K562 (cell line): ENCODE measurements at regions not wholly inside any gene's neighbourhood (a gene's known extent, or its start where the extent isn't known, plus 50 kb on each side); places are given as distances from the start of the nearest gene placed in this dataset.

Experiments
- ATAC-seq: fragments of 200-7000 bp; cut with Tn5 transposase; 3 replicates; pipeline ENCODE4 v1.9.1; 2020; ENCODE audit warnings: moderate library complexity
- BruUV-seq: library from RNA; stranded (reverse); fragments of 400-500 nt; replicated peaks from 2 replicates; lab custom pipeline; 2021; lab: Mats Ljungman, UMichigan
- CTCF ChIA-PET: fragments of 300-600 bp; formaldehyde crosslinking; extraction: SDS; loops from one replicate; lab custom pipeline; 2021; ENCODE audit warnings: low intra/inter-chr PET ratio; lab: Yijun Ruan, JAX
- POLR2A ChIA-PET: fragments of 300-600, 350-650 bp; sonication (Branson Sonifier 250); formaldehyde crosslinking; extraction: SDS; loops from one replicate; lab custom pipeline; 2021; ENCODE audit warnings: antibody characterized with exemption, inconsistent platforms; lab: Yijun Ruan, JAX
- DNase-seq, 4 experiments: peaks; one replicate each; pipeline versions ENCODE4 v3.0.0 to v3.0.0-alpha.2; 2011 to 2018; ENCODE audit warnings: low spot score in 3 of 4, mixed read lengths in 3 of 4; ENCODE audit errors: extremely low read depth in 1 of 4
- FAIRE-seq: peaks from 2 replicates; lab custom pipeline; 2011; peaks lifted over from hg19 to GRCh38; lab: Jason Lieb, UNC
- H2AFZ ChIP-seq: 2 replicates; pipeline ENCODE4 v1.6.0; 2011; ENCODE audit warnings: low read depth, low read length, control low read depth, inconsistent platforms
- H3K27ac ChIP-seq: fragments of 200-600 bp; 3 replicates; pipeline ENCODE4 v1.8.0; 2011; ENCODE audit warnings: low read depth, mild to moderate bottlenecking, control low read depth, inconsistent platforms, low read length, moderate library complexity, mixed read lengths; ENCODE audit errors: extremely low read depth
- H3K27me3 ChIP-seq, 2 experiments: fragments of 300-600 bp in 1 of 2; 2 replicates in 1 of 2; 3 replicates in 1 of 2; pipeline versions ENCODE4 v1.6.0 to v1.8.0; 2011; ENCODE audit warnings: inconsistent platforms in 2 of 2, low read length in 2 of 2, mild to moderate bottlenecking in 1 of 2, mixed read lengths in 1 of 2, moderate library complexity in 1 of 2; ENCODE audit not compliant: control insufficient read depth in 2 of 2, insufficient read depth in 2 of 2
- H3K36me3 ChIP-seq: fragments of 300-600 bp; 3 replicates; pipeline ENCODE4 v1.8.0; 2011; ENCODE audit warnings: mild to moderate bottlenecking, low read length, inconsistent platforms; ENCODE audit not compliant: control insufficient read depth, insufficient read depth
- H3K4me1 ChIP-seq, 2 experiments: fragments of 200-600 bp in 1 of 2; replicated peaks in 1 of 2; 2 replicates in 1 of 2; 3 replicates in 1 of 2; pipeline versions ENCODE4 v1.5.1 to v1.8.0; 2011; ENCODE audit warnings: inconsistent platforms in 2 of 2, low read length in 2 of 2, mild to moderate bottlenecking in 1 of 2, mixed read lengths in 1 of 2, moderate library complexity in 1 of 2; ENCODE audit not compliant: control insufficient read depth in 2 of 2, insufficient read depth in 2 of 2
- H3K4me2 ChIP-seq: 2 replicates; pipeline ENCODE4 v1.6.1; 2011; ENCODE audit warnings: low read length, control low read depth, inconsistent platforms, mixed read lengths; ENCODE audit not compliant: insufficient read depth
- H3K4me3 ChIP-seq: fragments of 200-600 bp; sonication (generic), shearing (Covaris generic); 2 replicates; pipeline ENCODE4 v1.5.1; 2016; ENCODE audit warnings: control low read depth, inconsistent platforms
- H3K79me2 ChIP-seq: fragments of 200-600 bp; 3 replicates; pipeline ENCODE4 v1.8.0; 2011; ENCODE audit warnings: low read length, inconsistent platforms; ENCODE audit not compliant: control insufficient read depth, insufficient read depth
- H3K9ac ChIP-seq, 2 experiments: 2 replicates each; pipeline versions ENCODE4 v1.6.0 to v1.6.1; 2011; ENCODE audit warnings: low read depth in 2 of 2, low read length in 2 of 2, control low read depth in 1 of 2, inconsistent platforms in 1 of 2, mild to moderate bottlenecking in 1 of 2, mixed read lengths in 1 of 2; ENCODE audit not compliant: insufficient read depth in 1 of 2
- H3K9me1 ChIP-seq: one replicate; pipeline ENCODE4 v1.6.0; 2011; ENCODE audit warnings: inconsistent platforms, mild to moderate bottlenecking, low read length, moderate library complexity; ENCODE audit not compliant: control insufficient read depth, insufficient read depth
- H3K9me3 ChIP-seq: replicated peaks from 2 replicates; pipeline ENCODE4 v1.5.1; 2011; ENCODE audit warnings: low read depth, low read length, inconsistent platforms; ENCODE audit not compliant: control insufficient read depth, insufficient read depth
- H4K20me1 ChIP-seq: replicated peaks from 2 replicates; pipeline ENCODE4 v1.6.1; 2011; ENCODE audit warnings: low read length, inconsistent platforms, mixed read lengths; ENCODE audit not compliant: control insufficient read depth, insufficient read depth
- CREM ChIP-seq: IDR thresholded peaks from 2 replicates; pipeline ENCODE4 v1.6.1; 2014; ENCODE audit warnings: antibody characterized with exemption, low read depth
- EZH2 ChIP-seq: IDR thresholded peaks from 2 replicates; pipeline ENCODE4 v1.6.1; 2012; ENCODE audit warnings: low read depth, mild to moderate bottlenecking, inconsistent platforms, low read length, borderline replicate concordance
- GATA2 ChIP-seq: sonication (generic); formaldehyde crosslinking; IDR thresholded peaks from 2 replicates; pipeline ENCODE4 v1.4.0; 2020; ENCODE audit warnings: mild to moderate bottlenecking, missing genetic modification reagents
- MTA3 ChIP-seq: fragments of 450-650 bp; formaldehyde crosslinking; IDR thresholded peaks from 2 replicates; pipeline ENCODE4 v1.6.1; 2017; ENCODE audit warnings: mild to moderate bottlenecking, borderline replicate concordance
- NBN ChIP-seq: fragments of 450-650 bp; IDR thresholded peaks from 2 replicates; pipeline ENCODE4 v1.6.1; 2016; ENCODE audit warnings: low read depth, mild to moderate bottlenecking
- NFIC ChIP-seq: fragments of 450-650 bp; IDR thresholded peaks from 2 replicates; pipeline ENCODE4 v1.6.1; 2017; ENCODE audit warnings: mild to moderate bottlenecking, inconsistent platforms
- PRPF4 ChIP-seq: fragments of 200-400 bp; formaldehyde crosslinking; IDR thresholded peaks from one replicate; pipeline ENCODE4 v1.6.1; 2017; ENCODE audit warnings: low read length, low read depth, mild to moderate bottlenecking; ENCODE audit not compliant: insufficient read depth, poor library complexity, severe bottlenecking
- ZNF511 ChIP-seq: sonication (generic); formaldehyde crosslinking; IDR thresholded peaks from 2 replicates; pipeline ENCODE4 v1.8.0; 2022; ENCODE audit warnings: mild to moderate bottlenecking, missing genetic modification reagents
- ZNF699 ChIP-seq: fragments of 250-450 bp; sonication (Bioruptor Pico); IDR thresholded peaks from 2 replicates; pipeline ENCODE4 v1.8.0; 2021; ENCODE audit warnings: mild to moderate bottlenecking, moderate library complexity; ENCODE audit not compliant: insufficient replicate concordance
- WGBS: fragments of 100-300 bp; shearing (Covaris generic); methylation state at CpG from one replicate; pipeline ENCODE4 v1.1.6; 2016; ENCODE audit warnings: low coverage, mixed read lengths; ENCODE audit not compliant: insufficient coverage; ENCODE audit errors: missing lambda C conversion rate; 5-methylcytosine and 5-hydroxymethylcytosine counted together
- in situ Hi-C: fragments of 300-500 bp; cut with MboI; formaldehyde crosslinking; loops from 4 replicates; pipeline ENCODE4 v1.15.0; 2018; ENCODE audit warnings: inconsistent platforms, mixed read lengths
- intact Hi-C: fragments of 100-400 bp; cut with micrococcal nuclease; formaldehyde crosslinking; loops from 2 replicates; pipeline ENCODE4 v1.14.2; 2022

GRCh38 chr2:236417150-236417549, 152.5 kb upstream of the ACKR3 start:
- Histone ChIP-seq H3K36me3 (no peaks in the 10 kb centered on the region), H3K9ac (no peak overlapping the region), H3K9me1 (no peaks in the 10 kb centered on the region), H3K27me3 (no peaks in the 10 kb centered on the region), H3K4me2 (no peak overlapping the region), H2AFZ (no peak overlapping the region), H3K79me2 (no peaks in the 10 kb centered on the region), H3K4me3 (no peak overlapping the region), H3K9me3 (no peaks in the 10 kb centered on the region), H3K27ac (no peak overlapping the region), H4K20me1 (no peaks in the 10 kb centered on the region), H3K4me1 (no peaks in the 10 kb centered on the region)
- FAIRE-seq (no peak), DNase-seq (no peak), ATAC-seq (no peak)
- intact Hi-C loops (no loop called here), in situ Hi-C loops (no loop called here)
- BruUV-seq: no TSS peak
- TF ChIP-seq ZNF699 (CRISPR knock-in tag) (no peak), CREM (no peak), NBN (no peak), NFIC (no peak), PRPF4 (no peak), EZH2 (no peak), ZNF511 (CRISPR knock-in tag) (no peak), GATA2 (no peak), MTA3 (no peak)
- 2% methylated on average over 5 of the region's 6 CpGs for WGBS
- ChIA-PET CTCF (no interaction called here), POLR2A (no interaction called here)
